Stimulated activated CD4-positive, alpha-beta T cell treated with anti-CD3 and anti-CD28 coated beads, Interleukin-2, amount 100 ng/mL, for 48 hours (primary cell): ENCODE measurements at regions not wholly inside any gene's neighbourhood (a gene's known extent, or its start where the extent isn't known, plus 50 kb on each side); places are given as distances from the start of the nearest gene placed in this dataset.

Experiments
- DNase-seq, 2 donors: peaks; one replicate each; pipeline ENCODE4 v3.0.0-alpha.2; 2020

GRCh38 chr6:7042654-7043545 lies 64.9 kb upstream of the RREB1 start:
- DNase-seq = no peak

- no peak for DNase-seq
Observed at GRCh38 chr6:7045331-7045730, 62.4 kb upstream of the RREB1 start.

DNA sequence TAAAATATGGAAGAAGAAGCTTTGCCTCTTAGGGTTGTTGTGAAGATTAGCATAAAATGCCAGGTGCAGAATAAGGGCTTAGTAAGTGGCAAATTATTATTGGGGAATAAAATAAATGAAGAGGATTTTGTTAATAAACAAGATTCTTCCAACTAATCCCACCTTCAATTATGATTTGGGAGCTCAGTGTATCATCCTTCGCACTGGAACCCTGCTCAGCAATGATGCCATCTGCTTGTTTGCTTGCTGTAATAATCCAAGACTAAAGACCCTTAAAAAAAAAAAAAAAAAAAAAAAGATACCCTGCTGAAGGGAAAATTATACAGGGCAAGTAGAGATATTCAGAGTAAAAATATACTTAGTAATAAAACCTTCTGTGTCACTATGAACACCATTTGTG lies 62.0 kb upstream of the RREB1 start:
- no peak for DNase-seq

DNA sequence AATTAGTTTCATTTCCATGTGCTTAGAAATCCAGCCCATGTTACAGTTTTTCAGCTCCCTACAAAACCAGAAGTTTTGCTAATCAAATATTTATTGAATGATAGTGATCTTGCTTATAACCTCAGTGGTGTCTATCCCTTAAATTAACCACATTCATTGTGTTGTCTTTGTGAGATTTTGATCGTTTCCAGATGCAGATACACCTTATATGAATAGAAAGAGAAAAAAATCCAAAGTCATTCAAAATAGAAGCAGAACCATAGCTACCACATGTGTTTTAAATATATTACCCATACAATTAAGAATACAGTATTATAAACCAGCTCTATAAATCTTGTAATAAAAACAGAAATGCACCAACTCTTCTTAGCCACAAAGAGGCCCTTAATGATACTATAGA lies 60.6 kb upstream of the RREB1 start:
- DNase-seq = no peak

DNA sequence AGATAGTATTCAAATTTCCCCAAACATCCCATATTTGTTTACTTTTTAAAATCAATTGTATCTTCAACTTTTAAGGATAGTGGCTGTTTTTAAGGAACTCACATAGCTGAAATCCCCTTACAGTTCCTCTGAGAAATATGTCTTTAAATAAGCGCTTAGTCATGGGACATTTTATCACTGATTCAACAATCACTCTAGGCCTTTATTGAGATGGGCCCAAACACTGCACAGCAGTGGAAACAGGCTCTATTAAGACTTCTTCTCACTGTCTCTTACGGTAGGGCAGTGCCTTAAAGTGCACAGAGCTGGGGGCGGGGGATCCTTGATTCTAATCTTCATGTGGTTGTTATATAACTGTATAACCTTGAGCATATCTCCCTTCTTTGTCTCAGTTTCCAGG lies 59.8 kb upstream of the RREB1 start:
- DNase-seq = no peak

- no peak for DNase-seq
Observed at GRCh38 chr6:7048894-7049293, 58.9 kb upstream of the RREB1 start.

DNA sequence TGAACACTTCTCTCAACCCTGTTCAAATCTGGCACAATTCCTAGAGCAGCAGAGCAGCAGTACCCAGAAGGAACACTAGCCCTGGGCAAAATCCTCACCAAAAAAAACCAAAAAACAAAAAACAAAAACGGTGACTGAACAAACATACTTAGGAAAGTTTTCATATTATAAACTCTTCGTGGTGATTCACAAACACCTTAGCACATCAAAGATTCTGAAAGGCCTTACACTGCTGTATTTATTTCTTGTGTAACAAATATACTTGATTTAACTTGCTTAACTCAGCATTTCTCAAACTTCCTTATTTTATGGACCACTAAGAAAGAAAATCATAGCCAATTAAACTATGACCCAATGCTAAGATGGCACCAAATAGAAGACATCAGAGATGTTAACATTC lies 57.8 kb upstream of the RREB1 start:
- DNase-seq = no peak

- DNase-seq = no peak
Observed at GRCh38 chr6:7050872-7051779, 56.6 kb upstream of the RREB1 start.

DNA sequence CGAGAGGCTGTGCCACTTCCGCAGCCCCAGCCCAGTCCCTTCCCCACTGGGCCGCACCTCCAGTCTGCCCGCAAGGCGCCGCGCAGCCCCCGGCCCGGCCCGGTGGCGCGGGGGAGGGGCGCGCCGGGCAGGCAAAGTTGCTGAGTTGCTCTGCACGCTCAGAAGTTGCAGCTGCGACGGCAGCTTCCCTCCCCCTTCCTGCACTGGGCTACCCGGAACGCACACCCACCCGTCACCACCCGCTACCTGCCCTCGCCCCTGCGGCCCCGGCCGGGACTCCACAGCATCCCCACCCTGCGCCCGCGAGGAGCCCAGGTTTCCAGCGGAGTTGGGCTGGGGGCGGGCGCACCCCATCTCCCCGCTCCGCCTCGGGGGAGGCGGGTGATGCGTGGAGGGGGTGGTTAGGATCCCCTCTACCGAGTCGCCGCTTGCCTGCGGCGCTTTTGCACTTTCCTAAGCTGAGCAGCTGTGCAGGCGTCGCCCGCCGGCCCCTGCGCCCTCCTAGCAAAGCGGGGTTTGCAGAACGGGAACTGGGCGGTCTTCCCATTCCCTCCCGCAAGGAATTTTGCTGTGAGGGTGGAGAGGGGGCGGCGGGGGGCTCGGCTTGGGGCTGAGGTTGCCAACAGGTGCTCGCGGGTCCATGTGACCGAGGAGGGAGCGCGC lies 55.9 kb upstream of the RREB1 start:
- DNase-seq = no peak

DNA sequence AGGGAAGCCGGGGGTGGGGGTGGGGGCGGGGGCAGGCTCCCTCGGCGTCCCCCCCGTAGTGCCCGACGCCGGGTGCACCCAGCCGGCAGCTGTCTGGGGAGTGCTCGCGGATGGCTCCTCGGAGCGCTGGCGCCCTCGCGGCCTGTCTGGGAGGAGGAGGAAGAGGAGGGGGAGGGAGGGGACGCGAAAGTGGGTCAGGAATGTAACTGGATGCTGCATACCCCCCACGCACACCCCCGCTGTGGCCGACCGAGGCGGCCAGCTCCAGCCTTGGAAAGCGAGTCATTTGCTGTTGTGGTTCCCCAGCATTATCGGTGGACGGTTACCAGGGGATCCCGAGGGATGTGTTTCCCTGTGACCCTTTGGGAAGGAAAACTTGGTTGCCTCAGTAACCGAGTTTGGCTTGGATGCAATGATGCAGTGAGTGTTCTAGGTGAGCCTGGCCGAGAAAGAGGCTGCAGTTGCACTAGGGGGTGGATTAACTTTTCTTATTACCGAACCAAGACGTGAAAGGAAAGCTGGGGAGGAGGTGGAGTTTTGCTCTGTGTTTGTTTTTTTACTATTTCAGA lies 55.2 kb upstream of the RREB1 start:
- DNase-seq = no peak

GRCh38 chr6:7053125-7053774 lies 54.5 kb upstream of the RREB1 start:
- DNase-seq = no peak
